ENCODE measurements at regions not wholly inside any gene's neighbourhood (a gene's known extent, or its start where the extent isn't known, plus 50 kb on each side); places are given as distances from the start of the nearest gene placed in this dataset.
"Not testable (repeated sequence)": the region's sequence is repeated elsewhere in the genome, so short reads cannot be mapped to it uniquely, and the experiment has no call there.

GRCh38 chr9:83116026-83116425 lies 53.1 kb upstream of the RASEF start:
- Histone ChIP-seq H3K4me3 (no peak overlapping the region), H3K27ac (no peak overlapping the region), H3K9me3 (peaks cover 0 to 7% of the 10 kb centered on the region in 2 donors), H3K36me3 (no peaks in the 10 kb centered on the region), H3K27me3 (no peaks in the 10 kb centered on the region), H3K4me1 (no peaks in the 10 kb centered on the region)
- DNase-seq (ENCODE audit: low spot score), result no peak
- no peak for TF ChIP-seq CTCF (IDR thresholded peaks at IDR 0.05)

- not testable (repeated sequence) for H3K36me3 ChIP-seq; DNase-seq (ENCODE audit: low spot score); H3K9me3 ChIP-seq; H3K4me1 ChIP-seq; H3K27ac ChIP-seq; H3K27me3 ChIP-seq; H3K4me3 ChIP-seq
Observed at GRCh38 chr9:83113445-83113844, 50.5 kb upstream of the RASEF start.

Data from right atrium auricular region (tissue), 2 donors.